HEK293 (cell line): ENCODE measurements at regions not wholly inside any gene's neighbourhood (a gene's known extent, or its start where the extent isn't known, plus 50 kb on each side); places are given as distances from the start of the nearest gene placed in this dataset.
A peak's percentile ranks its signal among the peaks of the same experiment; 100 is the strongest.

ENCODE experiments used
- CTCF ChIA-PET: fragments of 350-600 bp; formaldehyde crosslinking; extraction: SDS; loops from one replicate; lab custom pipeline; 2021; ENCODE audit warnings: antibody characterized with exemption; lab: Yijun Ruan, JAX
- POLR2A ChIA-PET: fragments of 300-600 bp; formaldehyde crosslinking; extraction: SDS; loops from one replicate; lab custom pipeline; 2020; ENCODE audit warnings: antibody characterized with exemption, inconsistent platforms; lab: Yijun Ruan, JAX
- H3K27ac ChIP-seq: fragments of 200-500 bp; sonication (Bioruptor generic); 2 replicates; pipeline ENCODE4 v1.5.1; 2014; ENCODE audit warnings: low read depth, low read length, control low read depth, inconsistent platforms; ENCODE audit errors: extremely low read depth
- H3K36me3 ChIP-seq, 2 experiments: fragments of 200-500 bp in 1 of 2; sonication (Bioruptor generic) in 1 of 2; 1 replicate in 1 of 2; 2 replicates in 1 of 2; pipeline ENCODE4 v1.5.1; 2014 to 2017; ENCODE audit warnings: inconsistent platforms in 2 of 2, low read length in 2 of 2; ENCODE audit not compliant: control insufficient read depth in 2 of 2, insufficient read depth in 1 of 2
- H3K4me1 ChIP-seq: fragments of 200-500 bp; sonication (Bioruptor generic); 2 replicates; pipeline ENCODE4 v1.5.1; 2014; ENCODE audit warnings: mild to moderate bottlenecking, low read length, inconsistent platforms; ENCODE audit not compliant: control insufficient read depth, insufficient read depth
- H3K4me3 ChIP-seq: 2 replicates; pipeline ENCODE4 v1.5.1; 2011; ENCODE audit warnings: low read depth, mild to moderate bottlenecking, control low read depth, low read length, moderate library complexity
- H3K9me3 ChIP-seq: fragments of 200-500 bp; sonication (Bioruptor generic); 2 replicates; pipeline ENCODE4 v1.5.1; 2014; ENCODE audit warnings: low read depth, low read length, inconsistent platforms; ENCODE audit not compliant: control insufficient read depth, insufficient read depth
- BCL11B ChIP-seq: fragments of 450-650 bp; formaldehyde crosslinking; IDR thresholded peaks from 2 replicates; pipeline ENCODE4 v1.5.1; 2016; ENCODE audit warnings: low read depth, missing biosample characterization, missing genetic modification characterization
- GLIS1 ChIP-seq: fragments of 450-650 bp; formaldehyde crosslinking; IDR thresholded peaks from 2 replicates; pipeline ENCODE4 v1.5.1; 2016; ENCODE audit warnings: missing biosample characterization, missing genetic modification characterization
- MZF1 ChIP-seq: fragments of 450-650 bp; formaldehyde crosslinking; IDR thresholded peaks from 2 replicates; pipeline ENCODE4 v1.5.1; 2017; ENCODE audit warnings: missing biosample characterization, missing genetic modification characterization, borderline replicate concordance
- PRDM10 ChIP-seq: fragments of 450-650 bp; formaldehyde crosslinking; IDR thresholded peaks from 2 replicates; pipeline ENCODE4 v1.5.1; 2016; ENCODE audit warnings: missing biosample characterization, missing genetic modification characterization
- ZBTB21 ChIP-seq: fragments of 450-650 bp; formaldehyde crosslinking; IDR thresholded peaks from 2 replicates; pipeline ENCODE4 v1.5.1; 2017; ENCODE audit warnings: missing biosample characterization, missing genetic modification characterization
- ZBTB8A ChIP-seq: fragments of 450-650 bp; formaldehyde crosslinking; IDR thresholded peaks from 2 replicates; pipeline ENCODE4 v1.5.1; 2016; ENCODE audit warnings: missing biosample characterization, missing genetic modification characterization
- ZIC2 ChIP-seq: fragments of 450-650 bp; formaldehyde crosslinking; IDR thresholded peaks from 2 replicates; pipeline ENCODE4 v1.5.1; 2016; ENCODE audit warnings: missing biosample characterization, missing genetic modification characterization
- ZNF354C ChIP-seq: fragments of 450-650 bp; formaldehyde crosslinking; IDR thresholded peaks from 2 replicates; pipeline ENCODE4 v1.5.1; 2016; ENCODE audit warnings: missing biosample characterization, missing genetic modification characterization, low read depth, borderline replicate concordance
- ZNF362 ChIP-seq: fragments of 450-650 bp; formaldehyde crosslinking; IDR thresholded peaks from 2 replicates; pipeline ENCODE4 v1.5.1; 2016; ENCODE audit warnings: missing biosample characterization, missing genetic modification characterization
- ZNF660 ChIP-seq: fragments of 450-650 bp; IDR thresholded peaks from 2 replicates; pipeline ENCODE4 v1.5.1; 2018; ENCODE audit warnings: missing biosample characterization, mild to moderate bottlenecking, missing genetic modification characterization
- TF ChIP-seq, protein P1 (sequence below): fragments of 450-650 bp; formaldehyde crosslinking; IDR thresholded peaks from 2 replicates; pipeline ENCODE4 v1.5.1; 2016; ENCODE audit warnings: missing biosample characterization, missing genetic modification characterization, borderline replicate concordance
- TF ChIP-seq, protein P2 (sequence below): fragments of 450-650 bp; formaldehyde crosslinking; IDR thresholded peaks from 2 replicates; pipeline ENCODE4 v1.5.1; 2016; ENCODE audit warnings: missing biosample characterization, missing genetic modification characterization

DNA sequence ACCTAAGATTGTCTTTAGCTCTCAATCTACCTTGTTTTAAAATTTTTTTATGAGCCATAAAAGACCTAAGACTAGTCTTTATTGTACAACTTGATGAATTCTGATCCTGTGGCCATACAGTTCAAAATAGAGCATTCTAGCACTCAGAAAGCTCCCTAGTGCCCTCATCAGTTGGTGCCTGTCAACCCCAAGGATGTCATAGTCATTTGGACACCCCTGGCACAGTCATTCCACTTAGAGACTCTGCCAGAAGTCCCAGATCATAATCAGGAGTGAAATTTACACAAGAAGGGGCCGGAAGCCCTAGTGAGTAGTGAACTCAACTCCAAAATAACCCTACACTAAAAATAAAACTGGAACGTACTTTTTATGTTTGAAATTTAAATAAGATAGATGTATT, 80.0 kb upstream of the INSIG1 start (continued):
- TF ChIP-seq ZNF362 (tag by site-specific recombination): no peak
- TF ChIP-seq BCL11B (tag by site-specific recombination): no peak

GRCh38 chr7:155218276-155219153, 79.2 kb upstream of the INSIG1 start:
- H3K27ac ChIP-seq: no peak overlapping the region
- H3K4me3 ChIP-seq: no peak overlapping the region
- ChIA-PET CTCF (interaction anchor here (0.9 kb wide), 2 partner anchors 9 to 127 kb away, joined by 3 to 4 read pairs; no protein-coding TSS in a partner anchor), POLR2A (interaction anchor here (1.3 kb wide), 1 partner anchor 12 kb away, joined by 4 read pairs; no protein-coding TSS in a partner anchor)
- no peaks in the 10 kb centered on the region for H3K9me3 ChIP-seq
- TF ChIP-seq, protein P1, sequence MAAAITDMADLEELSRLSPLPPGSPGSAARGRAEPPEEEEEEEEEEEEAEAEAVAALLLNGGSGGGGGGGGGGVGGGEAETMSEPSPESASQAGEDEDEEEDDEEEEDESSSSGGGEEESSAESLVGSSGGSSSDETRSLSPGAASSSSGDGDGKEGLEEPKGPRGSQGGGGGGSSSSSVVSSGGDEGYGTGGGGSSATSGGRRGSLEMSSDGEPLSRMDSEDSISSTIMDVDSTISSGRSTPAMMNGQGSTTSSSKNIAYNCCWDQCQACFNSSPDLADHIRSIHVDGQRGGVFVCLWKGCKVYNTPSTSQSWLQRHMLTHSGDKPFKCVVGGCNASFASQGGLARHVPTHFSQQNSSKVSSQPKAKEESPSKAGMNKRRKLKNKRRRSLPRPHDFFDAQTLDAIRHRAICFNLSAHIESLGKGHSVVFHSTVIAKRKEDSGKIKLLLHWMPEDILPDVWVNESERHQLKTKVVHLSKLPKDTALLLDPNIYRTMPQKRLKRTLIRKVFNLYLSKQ (tag by site-specific recombination): no peak
- 0 out of 2 replicates have a peak, but pooled peaks cover 3% of the 10 kb centered on the region for H3K4me1 ChIP-seq
- H3K36me3 ChIP-seq: no peaks in the 10 kb centered on the region

- no peak overlapping the region for H3K27ac ChIP-seq
- TF ChIP-seq MZF1 (tag by site-specific recombination): no peak
- no peak for TF ChIP-seq ZNF354C (tag by site-specific recombination)
- ChIA-PET POLR2A (no interaction called here), CTCF (no interaction called here)
- no peak overlapping the region for H3K4me3 ChIP-seq
- no peaks in the 10 kb centered on the region for H3K36me3 ChIP-seq
- H3K9me3 ChIP-seq: no peaks in the 10 kb centered on the region
- H3K4me1 ChIP-seq: peaks cover 6% of the 10 kb centered on the region; the same call in 1 of the 2 replicates
Observed at GRCh38 chr7:155219154-155219531, 78.5 kb upstream of the INSIG1 start.

DNA sequence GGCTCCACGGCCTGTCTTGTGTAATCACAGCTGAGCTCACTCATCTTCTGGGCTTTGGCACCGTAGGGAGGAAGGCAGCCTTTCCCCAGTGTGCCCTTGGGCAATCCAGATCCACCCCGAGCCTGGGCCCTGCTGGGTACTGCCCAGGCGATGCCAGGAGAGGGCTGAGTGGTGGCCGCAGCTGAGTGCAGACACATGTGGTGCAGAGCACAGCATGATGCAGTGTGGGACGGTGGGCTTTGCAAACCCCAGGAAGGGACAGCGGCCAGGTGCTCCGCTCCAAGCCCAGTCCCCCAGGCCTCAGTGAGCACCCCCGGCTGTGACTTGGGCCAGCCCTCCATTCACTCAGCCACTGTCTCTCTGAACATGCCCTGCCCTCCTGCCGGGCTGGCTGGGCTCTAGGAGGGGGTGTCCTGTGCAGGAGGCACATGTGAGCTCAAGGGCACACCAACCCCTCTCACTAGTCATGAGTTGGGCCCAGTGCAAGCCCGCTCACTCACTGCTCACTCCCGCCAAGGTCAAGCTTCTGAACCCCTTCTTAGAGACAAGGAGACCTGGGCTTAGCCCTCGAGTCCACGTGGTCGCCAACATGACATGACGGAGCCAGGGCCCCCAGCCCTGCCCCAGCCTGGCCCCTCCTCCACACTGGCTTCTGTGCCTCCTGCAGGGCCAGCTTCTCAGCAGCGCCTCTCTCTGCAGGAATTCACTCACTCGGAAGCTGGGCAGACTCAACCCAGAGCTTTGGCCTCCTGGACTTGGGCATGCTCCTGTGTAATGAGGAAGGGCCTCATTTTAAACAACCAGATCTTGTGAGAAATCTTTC, 77.5 kb upstream of the INSIG1 start:
- TF ChIP-seq, protein P2, sequence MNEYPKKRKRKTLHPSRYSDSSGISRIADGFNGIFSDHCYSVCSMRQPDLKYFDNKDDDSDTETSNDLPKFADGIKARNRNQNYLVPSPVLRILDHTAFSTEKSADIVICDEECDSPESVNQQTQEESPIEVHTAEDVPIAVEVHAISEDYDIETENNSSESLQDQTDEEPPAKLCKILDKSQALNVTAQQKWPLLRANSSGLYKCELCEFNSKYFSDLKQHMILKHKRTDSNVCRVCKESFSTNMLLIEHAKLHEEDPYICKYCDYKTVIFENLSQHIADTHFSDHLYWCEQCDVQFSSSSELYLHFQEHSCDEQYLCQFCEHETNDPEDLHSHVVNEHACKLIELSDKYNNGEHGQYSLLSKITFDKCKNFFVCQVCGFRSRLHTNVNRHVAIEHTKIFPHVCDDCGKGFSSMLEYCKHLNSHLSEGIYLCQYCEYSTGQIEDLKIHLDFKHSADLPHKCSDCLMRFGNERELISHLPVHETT: no peak
- 0 out of 2 replicates have a peak, but pooled peaks have one; percentile 6 for TF ChIP-seq ZBTB8A (tag by site-specific recombination)
- TF ChIP-seq ZIC2: peak; percentile 98
- no peak for TF ChIP-seq ZBTB21 (tag by site-specific recombination)
- TF ChIP-seq PRDM10 (tag by site-specific recombination): peak; percentile 76
- no peak for TF ChIP-seq ZNF660
- TF ChIP-seq GLIS1 (tag by site-specific recombination): peak; percentile 74
- ChIA-PET POLR2A (no interaction called here), CTCF (interaction anchor here (0.6 kb wide), 1 partner anchor 166 kb away, joined by 5 read pairs; no protein-coding TSS in a partner anchor)
- H3K4me1 ChIP-seq: peaks cover 13% of the 10 kb centered on the region; the same call in 1 of the 2 replicates
- H3K9me3 ChIP-seq: no peaks in the 10 kb centered on the region
- H3K27ac ChIP-seq: no peak overlapping the region
- no peak overlapping the region for H3K4me3 ChIP-seq
- H3K36me3 ChIP-seq: no peaks in the 10 kb centered on the region
